D721Med (cell line): ENCODE measurements at regions not wholly inside any gene's neighbourhood (a gene's known extent, or its start where the extent isn't known, plus 50 kb on each side); places are given as distances from the start of the nearest gene placed in this dataset.

Experiments
- DNase-seq: peaks from one replicate; pipeline ENCODE4 v3.0.0; 2011; ENCODE audit warnings: low spot score; ENCODE audit not compliant: insufficient read length
- FAIRE-seq: peaks from 2 replicates; lab custom pipeline; 2011; peaks lifted over from hg19 to GRCh38; lab: Jason Lieb, UNC
- TF ChIP-seq, protein P1 (sequence below): IDR thresholded peaks from 2 replicates; pipeline ENCODE4 v1.5.1; 2012; ENCODE audit warnings: mild to moderate bottlenecking, control low read depth; ENCODE audit not compliant: insufficient read depth; ENCODE audit errors: missing control alignments

DNA sequence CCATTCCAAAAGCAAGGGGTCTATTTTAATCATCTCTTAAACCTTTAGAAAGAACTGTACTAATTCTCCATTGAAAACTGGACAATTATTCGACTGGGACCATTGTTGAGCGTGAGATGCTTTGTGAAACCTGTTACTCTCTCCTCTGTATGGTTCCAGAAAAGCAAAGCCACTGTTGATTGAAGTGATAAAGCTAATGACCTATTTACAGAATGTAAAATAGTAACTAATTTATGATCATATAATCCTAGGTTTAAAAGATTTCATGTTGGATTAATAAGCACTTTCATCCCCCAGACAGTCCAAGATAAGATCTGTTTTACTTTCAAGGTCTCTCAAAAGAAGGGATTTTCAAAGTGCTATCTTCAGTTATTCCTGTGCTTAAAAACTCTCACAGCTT lies 614.5 kb downstream of the TMA16 start:
- TF ChIP-seq, protein P1, sequence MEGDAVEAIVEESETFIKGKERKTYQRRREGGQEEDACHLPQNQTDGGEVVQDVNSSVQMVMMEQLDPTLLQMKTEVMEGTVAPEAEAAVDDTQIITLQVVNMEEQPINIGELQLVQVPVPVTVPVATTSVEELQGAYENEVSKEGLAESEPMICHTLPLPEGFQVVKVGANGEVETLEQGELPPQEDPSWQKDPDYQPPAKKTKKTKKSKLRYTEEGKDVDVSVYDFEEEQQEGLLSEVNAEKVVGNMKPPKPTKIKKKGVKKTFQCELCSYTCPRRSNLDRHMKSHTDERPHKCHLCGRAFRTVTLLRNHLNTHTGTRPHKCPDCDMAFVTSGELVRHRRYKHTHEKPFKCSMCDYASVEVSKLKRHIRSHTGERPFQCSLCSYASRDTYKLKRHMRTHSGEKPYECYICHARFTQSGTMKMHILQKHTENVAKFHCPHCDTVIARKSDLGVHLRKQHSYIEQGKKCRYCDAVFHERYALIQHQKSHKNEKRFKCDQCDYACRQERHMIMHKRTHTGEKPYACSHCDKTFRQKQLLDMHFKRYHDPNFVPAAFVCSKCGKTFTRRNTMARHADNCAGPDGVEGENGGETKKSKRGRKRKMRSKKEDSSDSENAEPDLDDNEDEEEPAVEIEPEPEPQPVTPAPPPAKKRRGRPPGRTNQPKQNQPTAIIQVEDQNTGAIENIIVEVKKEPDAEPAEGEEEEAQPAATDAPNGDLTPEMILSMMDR: no peak
- peak; percentile 90 for FAIRE-seq
- DNase-seq: no peak

DNA sequence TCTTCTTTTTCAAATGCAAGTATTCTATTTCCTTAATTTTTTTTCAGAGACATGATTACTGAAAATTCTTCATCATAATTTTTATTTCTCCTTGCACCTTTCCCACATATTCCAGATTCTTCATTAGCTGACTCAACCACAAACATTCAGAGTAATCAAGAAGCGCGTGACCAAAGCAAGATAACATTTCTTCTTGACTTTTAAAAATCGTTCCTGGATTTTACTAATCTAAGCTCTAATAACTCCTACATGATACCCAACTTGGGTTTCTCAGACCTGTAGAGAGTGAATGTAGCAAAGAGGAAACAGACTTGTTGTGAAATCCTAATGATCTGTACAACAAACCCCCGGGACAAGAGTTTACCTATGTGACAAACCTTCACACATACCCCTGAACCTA lies 615.0 kb downstream of the TMA16 start:
- TF ChIP-seq, protein P1: no peak
- DNase-seq (no peak), FAIRE-seq (no peak)

DNA sequence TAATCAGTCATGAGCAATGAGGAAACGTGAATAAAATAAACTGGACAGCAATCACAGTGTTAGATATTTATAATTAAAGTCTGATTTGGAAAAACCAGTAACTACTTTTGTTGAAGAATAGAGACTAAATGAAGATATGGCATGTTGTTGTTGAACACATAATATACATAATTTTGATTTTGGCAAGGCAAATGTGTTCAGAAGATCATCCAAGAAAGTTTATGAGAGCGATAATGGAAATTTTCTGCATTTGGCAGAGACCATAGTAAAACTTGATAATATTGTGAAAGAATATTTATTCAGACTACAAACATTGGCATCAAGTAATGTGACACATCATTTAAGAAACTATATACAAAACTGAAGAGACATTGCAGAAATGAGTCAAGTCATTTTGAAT lies 620.7 kb downstream of the TMA16 start:
- DNase-seq (no peak), FAIRE-seq (peak; percentile 53)
- TF ChIP-seq, protein P1: no peak

DNA sequence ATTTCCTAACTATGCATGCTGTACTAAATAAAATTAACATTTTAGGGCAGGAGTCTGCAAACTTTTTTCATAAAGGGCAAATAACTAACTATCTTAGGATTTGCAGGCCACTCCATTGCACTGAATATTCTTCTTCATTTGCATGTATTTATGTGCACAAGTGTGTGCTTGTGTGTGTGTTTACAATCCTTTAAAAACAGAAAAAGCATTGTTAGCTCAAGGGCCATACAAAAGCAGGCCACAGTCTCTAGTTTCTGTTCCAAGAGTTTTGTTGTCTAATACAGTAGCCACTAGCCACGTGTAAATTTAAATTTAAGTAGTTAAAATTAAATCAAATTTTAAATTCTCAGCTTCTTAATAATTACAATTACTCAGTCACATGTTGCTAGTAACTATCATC lies 621.8 kb downstream of the TMA16 start:
- FAIRE-seq (no peak), DNase-seq (no peak)
- TF ChIP-seq, protein P1: no peak

DNA sequence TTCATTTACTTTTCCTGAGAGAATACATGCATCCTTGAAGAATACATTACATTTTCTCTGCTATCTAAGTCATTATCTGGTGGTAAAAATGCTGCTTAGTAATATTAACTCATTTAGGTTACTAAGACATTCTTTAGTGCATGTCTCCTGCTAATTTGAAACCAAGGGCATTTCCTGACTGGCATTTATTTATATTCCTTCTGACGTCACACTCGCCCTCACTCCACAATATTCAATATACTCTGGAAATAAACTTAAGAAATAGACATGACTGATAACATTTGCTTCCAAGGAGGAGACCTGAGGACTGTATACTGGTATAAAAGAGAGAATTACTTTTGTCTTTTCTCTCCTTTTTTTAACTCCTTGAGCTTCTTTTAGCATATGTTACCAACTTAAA lies 619.5 kb upstream of the SMIM31 start:
- TF ChIP-seq, protein P1: no peak
- DNase-seq (no peak), FAIRE-seq (no peak)

DNA sequence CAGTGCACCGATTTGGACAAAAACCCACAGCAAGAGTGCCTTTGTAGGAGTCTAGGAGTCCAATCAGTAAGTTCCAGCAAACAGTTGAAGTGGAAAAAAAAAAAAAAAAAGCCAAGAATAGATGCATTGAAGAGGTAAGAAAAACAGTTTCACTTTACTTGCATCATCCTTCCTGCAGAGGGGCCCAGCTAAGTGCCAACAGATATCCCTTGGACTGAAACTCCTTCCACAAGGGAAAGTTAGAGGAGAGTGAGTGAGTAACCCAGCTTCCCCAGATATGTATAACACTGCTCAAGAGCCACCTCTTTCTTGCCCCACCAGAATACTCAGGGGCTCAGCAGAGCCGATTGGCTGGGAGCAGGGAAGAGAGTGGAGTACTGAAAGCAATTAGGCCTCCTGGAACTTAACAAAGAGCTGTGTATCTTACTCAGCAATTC lies 617.7 kb upstream of the SMIM31 start:
- FAIRE-seq (no peak), DNase-seq (no peak)
- TF ChIP-seq, protein P1: no peak

DNA sequence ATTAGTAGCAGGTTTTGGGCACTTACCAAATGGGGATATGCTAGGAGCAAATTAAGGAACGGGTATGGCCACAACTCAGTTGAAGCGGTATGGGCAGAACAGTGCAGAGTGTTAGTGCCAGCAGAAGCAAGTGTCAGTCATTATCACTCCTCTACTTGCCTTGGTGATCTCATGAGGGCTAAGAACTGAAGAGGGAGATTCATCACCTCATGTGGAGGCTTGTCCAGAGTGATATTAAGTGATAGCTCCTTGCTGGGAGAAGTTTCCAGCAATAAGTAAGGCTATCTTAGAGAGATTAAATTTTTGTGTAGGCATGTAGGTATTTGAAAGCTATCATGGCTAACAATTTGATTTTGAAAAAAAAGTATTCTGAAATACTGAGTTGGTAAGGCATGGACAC lies 615.4 kb upstream of the SMIM31 start:
- TF ChIP-seq, protein P1: no peak
- FAIRE-seq (no peak), DNase-seq (no peak)
